ENCODE measurements at regions not wholly inside any gene's neighbourhood (a gene's known extent, or its start where the extent isn't known, plus 50 kb on each side); places are given as distances from the start of the nearest gene placed in this dataset.

DNA sequence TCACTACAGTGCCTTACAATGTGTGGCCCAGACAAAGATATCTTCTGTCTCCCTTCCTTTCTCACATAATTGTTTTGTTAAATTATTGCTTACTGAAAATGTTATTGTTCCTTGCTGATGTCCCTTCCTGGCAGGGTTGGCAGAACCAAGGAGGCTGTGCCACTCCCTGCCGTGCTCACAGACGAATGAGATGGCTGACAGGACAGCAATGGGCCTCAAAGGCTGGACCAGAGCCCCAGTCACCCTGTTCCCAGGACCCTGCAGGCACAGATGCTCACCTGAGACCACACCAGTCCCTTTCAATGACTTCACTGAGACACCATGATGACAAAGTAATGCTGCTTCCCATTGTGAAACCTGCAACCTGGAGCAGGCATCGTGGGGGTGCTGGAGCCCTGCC is 375.1 kb downstream of the HACE1 start:
- no peak for TF ChIP-seq YY1 (IDR thresholded peaks at IDR 0.05; ENCODE audit: insufficient read depth, insufficient read length)
- no peak for TF ChIP-seq ZNF274 (IDR thresholded peaks at IDR 0.05; ENCODE audit: low read depth, low read length)
- no peak for TF ChIP-seq SUZ12 (IDR thresholded peaks at IDR 0.05; ENCODE audit: extremely low read depth, insufficient read depth, insufficient read length)
